ENCODE measurements at regions not wholly inside any gene's neighbourhood (a gene's known extent, or its start where the extent isn't known, plus 50 kb on each side); places are given as distances from the start of the nearest gene placed in this dataset.

GRCh38 chr13:86881390-86881789 is 789.8 kb upstream of the SLITRK5 start:
- Histone ChIP-seq H3K27ac (ENCODE audit: insufficient read depth, low read depth, low read length) (no peak overlapping the region), H3K36me3 (ENCODE audit: control insufficient read depth in 2 of 2, extremely low read depth in 1 of 2, insufficient read depth in 2 of 2, low read length in 2 of 2) (no peaks in the 10 kb centered on the region), H3K4me1 (ENCODE audit: control insufficient read depth, extremely low read depth, insufficient read depth, low read length) (no peaks in the 10 kb centered on the region), H3K9me3 (replicated peaks; ENCODE audit: control insufficient read depth, insufficient read depth, low read length) (peaks cover 3% of the 10 kb centered on the region), H3K9ac (replicated peaks; ENCODE audit: extremely low read depth, insufficient read depth, low read length) (no peak overlapping the region), H2AFZ (ENCODE audit: low read depth, low read length) (no peak overlapping the region), H3K27me3 (ENCODE audit: control insufficient read depth in 2 of 2, insufficient read depth in 2 of 2, low read length in 2 of 2) (no peaks in the 10 kb centered on the region), H3K4me2 (ENCODE audit: insufficient read depth, low read length) (no peak overlapping the region), H3K9me1 (replicated peaks; ENCODE audit: control insufficient read depth, extremely low read depth, insufficient read depth, low read length) (no peaks in the 10 kb centered on the region), H4K20me1 (replicated peaks; ENCODE audit: control insufficient read depth, extremely low read depth, insufficient read depth, low read length) (no peaks in the 10 kb centered on the region), H3K4me3 (replicated peaks in 1 of 3; ENCODE audit: insufficient read depth in 1 of 3, low read depth in 1 of 3, low read length in 3 of 3) (no peak overlapping the region), H3K79me2 (ENCODE audit: control insufficient read depth, insufficient read depth, low read length) (no peaks in the 10 kb centered on the region)
- ChIA-PET POLR2A (no interaction called here), CTCF (no interaction called here)
- intact Hi-C loops (cut with micrococcal nuclease) (no loop called here), dilution Hi-C loops (cut with MboI; ENCODE audit: extremely low pct_ligation_motif_present, low sequenced_read_pairs) (no loop called here)
- BruUV-seq (replicated peaks), result no TSS peak
- DNase-seq (ENCODE audit: low read depth, low spot score), result no peak
- no peak for TF ChIP-seq MYC (IDR thresholded peaks at IDR 0.05; ENCODE audit: low read depth, low read length)
- no peak for TF ChIP-seq MAX (IDR thresholded peaks at IDR 0.05; ENCODE audit: insufficient read depth, insufficient read length)
- TF ChIP-seq JUN (IDR thresholded peaks at IDR 0.05; ENCODE audit: borderline replicate concordance, insufficient read depth, insufficient read length, low read depth), result no peak
- no peak for TF ChIP-seq CTCF (IDR thresholded peaks at IDR 0.05; ENCODE audit: extremely low read depth in 1 of 2, insufficient read depth in 1 of 2, low read depth in 1 of 2, low read length in 2 of 2)
- TF ChIP-seq EZH2 (IDR thresholded peaks at IDR 0.05; ENCODE audit: borderline replicate concordance, low read depth, low read length, severe bottlenecking), result no peak
- TF ChIP-seq GATA2 (IDR thresholded peaks at IDR 0.05; ENCODE audit: insufficient read depth, insufficient read length, low read depth, low read length), result no peak
- TF ChIP-seq POLR2A (IDR thresholded peaks at IDR 0.05; ENCODE audit: low read depth, low read length), result no peak
- no peak for TF ChIP-seq POLR2AphosphoS5 (IDR thresholded peaks at IDR 0.05; ENCODE audit: insufficient read depth, low read depth, low read length)
- no peak for TF ChIP-seq FOS (IDR thresholded peaks at IDR 0.05; ENCODE audit: borderline replicate concordance, insufficient read depth, low read length)
- no peak for FAIRE-seq
